LNCAP (cell line): ENCODE measurements at regions not wholly inside any gene's neighbourhood (a gene's known extent, or its start where the extent isn't known, plus 50 kb on each side); places are given as distances from the start of the nearest gene placed in this dataset.

Experiments
- CTCF ChIP-seq: fragments of 450-650 bp; IDR thresholded peaks from 2 replicates; pipeline ENCODE4 v1.5.1; 2017; ENCODE audit warnings: mild to moderate bottlenecking

GRCh38 chrX:45873781-45874180 lies 671.4 kb downstream of the ZNF674 start:
- no peak for TF ChIP-seq CTCF

GRCh38 chrX:45872480-45872879 lies 671.8 kb upstream of the DIPK2B start:
- TF ChIP-seq CTCF: no peak

GRCh38 chrX:45868425-45868824 lies 667.7 kb upstream of the DIPK2B start:
- no peak for TF ChIP-seq CTCF

GRCh38 chrX:45862801-45863200 lies 662.1 kb upstream of the DIPK2B start:
- no peak for TF ChIP-seq CTCF

- no peak for TF ChIP-seq CTCF
Measured at GRCh38 chrX:45860450-45860849, 659.8 kb upstream of the DIPK2B start.

GRCh38 chrX:45859407-45859806 lies 658.7 kb upstream of the DIPK2B start:
- no peak for TF ChIP-seq CTCF

GRCh38 chrX:45852884-45853283 lies 652.2 kb upstream of the DIPK2B start:
- no peak for TF ChIP-seq CTCF

- TF ChIP-seq CTCF: no peak
Measured at GRCh38 chrX:45851434-45851991, 650.8 kb upstream of the DIPK2B start.
